ENCODE measurements at regions not wholly inside any gene's neighbourhood (a gene's known extent, or its start where the extent isn't known, plus 50 kb on each side); places are given as distances from the start of the nearest gene placed in this dataset.

DNA sequence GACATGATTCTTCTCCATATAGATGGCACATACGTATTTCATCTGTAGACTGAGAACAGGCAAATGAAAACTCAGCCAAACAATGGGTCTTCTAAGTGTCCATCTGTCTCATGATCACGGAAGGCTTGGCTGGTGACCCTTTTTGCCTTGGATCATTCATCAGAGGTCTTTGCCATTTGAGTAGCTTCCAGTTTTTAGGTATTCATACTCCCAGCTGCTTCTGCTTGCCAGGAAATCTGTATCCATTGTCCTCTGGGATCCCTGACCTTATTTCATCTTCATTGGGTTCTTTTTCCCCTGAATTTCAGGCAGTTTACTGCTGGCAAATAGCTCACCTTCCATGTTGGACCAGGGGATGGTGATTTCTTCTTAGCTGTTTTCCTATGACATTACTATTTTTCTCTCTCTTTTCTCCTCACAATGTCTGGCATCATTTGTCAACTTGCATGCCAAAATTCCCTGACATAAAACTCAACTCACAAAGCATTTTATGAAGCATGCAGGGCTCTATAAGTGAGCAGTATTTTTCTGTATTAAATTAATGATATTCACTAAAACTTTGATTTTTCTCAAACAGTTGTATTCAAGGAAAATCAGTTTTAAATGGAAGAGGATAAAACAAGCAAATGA is 241.2 kb downstream of the DNAJB9 start:
- ATAC-seq (ENCODE audit: low FRiP score), result no peak
- TF ChIP-seq, protein P1, sequence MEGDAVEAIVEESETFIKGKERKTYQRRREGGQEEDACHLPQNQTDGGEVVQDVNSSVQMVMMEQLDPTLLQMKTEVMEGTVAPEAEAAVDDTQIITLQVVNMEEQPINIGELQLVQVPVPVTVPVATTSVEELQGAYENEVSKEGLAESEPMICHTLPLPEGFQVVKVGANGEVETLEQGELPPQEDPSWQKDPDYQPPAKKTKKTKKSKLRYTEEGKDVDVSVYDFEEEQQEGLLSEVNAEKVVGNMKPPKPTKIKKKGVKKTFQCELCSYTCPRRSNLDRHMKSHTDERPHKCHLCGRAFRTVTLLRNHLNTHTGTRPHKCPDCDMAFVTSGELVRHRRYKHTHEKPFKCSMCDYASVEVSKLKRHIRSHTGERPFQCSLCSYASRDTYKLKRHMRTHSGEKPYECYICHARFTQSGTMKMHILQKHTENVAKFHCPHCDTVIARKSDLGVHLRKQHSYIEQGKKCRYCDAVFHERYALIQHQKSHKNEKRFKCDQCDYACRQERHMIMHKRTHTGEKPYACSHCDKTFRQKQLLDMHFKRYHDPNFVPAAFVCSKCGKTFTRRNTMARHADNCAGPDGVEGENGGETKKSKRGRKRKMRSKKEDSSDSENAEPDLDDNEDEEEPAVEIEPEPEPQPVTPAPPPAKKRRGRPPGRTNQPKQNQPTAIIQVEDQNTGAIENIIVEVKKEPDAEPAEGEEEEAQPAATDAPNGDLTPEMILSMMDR (IDR thresholded peaks at IDR 0.05), result no peak
- no peak for DNase-seq (ENCODE audit: low spot score)

DNA sequence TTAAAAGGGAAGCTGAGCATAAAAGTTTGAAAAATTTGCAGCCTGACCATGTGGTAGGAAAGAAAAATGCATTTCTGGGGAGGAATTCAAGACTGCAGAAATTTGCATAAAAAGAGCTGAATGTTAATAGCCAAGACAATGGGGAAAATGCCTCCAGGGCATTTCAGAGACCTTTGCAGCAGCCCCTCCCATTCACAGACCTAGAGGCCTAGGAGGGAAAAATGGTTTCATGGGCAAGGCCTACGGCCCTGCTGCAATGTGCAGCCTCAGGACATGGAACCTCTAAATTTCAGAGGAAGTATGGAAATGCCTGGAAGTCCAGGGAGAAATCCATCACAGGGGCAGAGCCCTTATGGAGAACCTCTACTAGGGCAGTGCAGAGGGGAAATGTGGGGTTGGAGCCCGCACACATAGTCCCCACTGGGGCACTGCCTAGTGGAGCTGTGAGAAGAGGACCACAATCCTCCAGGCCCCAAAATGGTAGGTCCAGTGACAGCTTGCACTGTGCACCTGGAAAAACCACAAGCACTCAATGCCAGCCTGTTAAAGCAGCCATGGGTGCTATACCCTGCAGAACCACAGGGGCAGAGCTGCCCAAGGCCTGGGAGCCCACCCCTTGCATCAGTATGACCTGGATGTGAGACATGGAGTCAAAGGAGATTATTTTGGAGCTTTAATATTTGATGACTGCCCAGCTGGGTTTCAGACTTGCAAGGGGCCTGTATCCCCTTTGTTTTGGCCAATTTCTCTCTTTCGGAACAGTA is 243.8 kb downstream of the DNAJB9 start:
- TF ChIP-seq, protein P1 (IDR thresholded peaks at IDR 0.05), result no peak
- DNase-seq (ENCODE audit: low spot score) (no peak), ATAC-seq (ENCODE audit: low FRiP score) (no peak)

DNA sequence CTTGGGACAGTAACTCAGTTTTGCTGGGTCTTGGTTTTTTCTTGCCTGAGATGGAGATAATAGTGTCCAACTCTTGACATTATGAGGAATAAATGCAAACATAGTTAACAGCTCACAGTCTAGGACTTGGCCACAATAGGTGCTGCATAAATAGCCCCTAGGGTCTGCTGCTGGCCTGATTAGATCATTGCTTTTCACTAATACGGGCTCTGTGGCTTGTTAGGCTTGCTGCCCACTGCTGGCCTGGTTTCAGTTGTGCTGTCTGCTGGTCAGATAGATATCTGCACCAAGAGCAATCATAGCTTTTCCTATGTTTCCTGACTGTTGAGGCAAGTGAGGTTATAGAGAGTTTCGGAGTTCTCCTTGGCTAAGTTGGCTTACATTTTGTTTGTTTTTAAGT is 246.1 kb downstream of the DNAJB9 start:
- DNase-seq (ENCODE audit: low spot score) (no peak), ATAC-seq (ENCODE audit: low FRiP score) (no peak)

DNA sequence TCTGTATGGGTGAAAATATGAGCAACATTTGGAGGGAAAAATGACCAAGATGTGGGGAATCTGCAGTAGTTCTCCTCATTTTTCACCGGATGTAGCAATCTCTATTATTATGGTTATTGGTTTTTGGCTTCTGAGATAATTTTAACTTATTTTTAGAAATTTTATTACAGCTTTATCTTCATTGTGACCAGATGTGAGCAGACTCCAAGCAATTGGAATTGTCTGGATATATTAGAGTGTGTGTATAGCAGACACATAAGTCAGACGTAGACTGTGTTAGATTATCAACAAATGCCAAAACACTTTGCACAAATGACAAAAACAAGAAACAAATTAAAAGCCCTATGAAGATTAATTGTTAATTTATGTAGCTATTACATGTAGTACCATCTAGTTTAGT is 249.1 kb downstream of the DNAJB9 start:
- no peak for ATAC-seq (ENCODE audit: low FRiP score)
- no peak for DNase-seq (ENCODE audit: low spot score)
- TF ChIP-seq, protein P1 (IDR thresholded peaks at IDR 0.05), result no peak

More for the DNA sequence above, 246.1 kb downstream of the DNAJB9 start:
- TF ChIP-seq, protein P1 (IDR thresholded peaks at IDR 0.05), result no peak

DNA sequence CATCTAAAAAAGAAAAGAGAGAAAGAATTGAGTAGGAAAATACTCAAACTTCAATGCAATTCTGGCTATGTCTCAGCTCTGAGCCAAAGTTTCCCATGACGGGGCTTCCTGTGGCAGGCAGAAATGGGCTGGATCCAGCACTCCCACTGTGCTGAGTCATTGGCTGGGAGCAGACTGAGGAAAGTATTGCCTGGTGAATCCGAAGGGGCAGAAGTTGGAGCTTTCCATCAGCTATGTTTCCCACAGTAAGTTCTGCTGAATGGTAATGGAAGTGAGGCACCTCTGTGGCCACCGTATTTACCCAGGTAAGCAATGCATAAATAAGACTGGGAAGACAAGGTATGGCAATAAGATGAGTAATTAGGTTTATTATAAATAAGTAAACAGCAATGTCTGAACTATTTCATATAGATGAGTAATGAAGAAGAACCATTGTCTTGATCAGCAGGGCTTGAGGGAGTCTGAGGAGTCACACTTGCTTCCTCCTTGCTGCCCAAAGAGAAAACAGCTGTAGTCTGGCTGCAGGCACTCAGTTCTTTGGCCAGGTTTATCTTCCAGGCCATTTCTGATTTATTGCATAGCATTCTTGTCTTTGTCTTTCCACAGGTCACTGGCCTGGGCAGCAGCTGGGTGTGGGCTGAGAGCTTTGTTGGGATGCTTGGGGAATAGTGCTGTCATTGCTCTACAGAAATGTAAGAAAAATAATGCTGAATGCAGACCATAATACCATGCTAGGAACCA is 255.3 kb downstream of the DNAJB9 start:
- DNase-seq (ENCODE audit: low spot score) (no peak), ATAC-seq (ENCODE audit: low FRiP score) (peak; percentile 76)
- TF ChIP-seq, protein P1 (IDR thresholded peaks at IDR 0.05), result no peak

DNA sequence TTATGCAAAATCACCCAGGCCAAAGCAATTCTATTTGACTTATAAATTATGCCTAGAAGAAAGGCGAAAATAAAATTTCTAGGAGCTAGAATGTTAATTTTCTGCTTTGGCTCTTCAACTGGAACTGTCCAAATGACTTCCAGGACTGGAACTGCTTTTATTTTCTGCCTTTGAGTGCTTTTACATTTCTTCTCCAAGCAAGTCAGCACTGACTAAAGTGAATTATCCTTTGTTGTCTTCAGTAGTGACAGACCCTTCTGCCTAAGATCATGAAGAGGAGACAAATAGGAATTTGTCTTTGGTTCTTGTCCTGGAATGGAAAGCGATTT is 255.9 kb downstream of the DNAJB9 start:
- ATAC-seq (ENCODE audit: low FRiP score) (no peak), DNase-seq (ENCODE audit: low spot score) (no peak)

More for the DNA sequence above, 255.9 kb downstream of the DNAJB9 start:
- TF ChIP-seq, protein P1 (IDR thresholded peaks at IDR 0.05), result no peak
